ENCODE measurements at regions not wholly inside any gene's neighbourhood (a gene's known extent, or its start where the extent isn't known, plus 50 kb on each side); places are given as distances from the start of the nearest gene placed in this dataset.

- Histone ChIP-seq H3K4me1 (ENCODE audit: control insufficient read depth, insufficient read depth, low read length) (no peaks in the 10 kb centered on the region), H3K36me3 (ENCODE audit: control insufficient read depth in 2 of 2, insufficient read depth in 1 of 2, low read length in 2 of 2) (no peaks in the 10 kb centered on the region), H3K4me3 (ENCODE audit: low read depth, low read length) (no peak overlapping the region), H3K27ac (ENCODE audit: extremely low read depth, low read depth, low read length) (no peak overlapping the region), H3K9me3 (ENCODE audit: control insufficient read depth, insufficient read depth, low read depth, low read length) (no peaks in the 10 kb centered on the region)
- CTCF ChIA-PET: no interaction called here
- TF ChIP-seq HOXD13 (CRISPR knock-in tag; IDR thresholded peaks at IDR 0.05; ENCODE audit: borderline replicate concordance): no peak
- TF ChIP-seq ZSCAN5A (tag by site-specific recombination; IDR thresholded peaks at IDR 0.05): no peak
- POLR2A ChIA-PET: no interaction called here
Observed at GRCh38 chr4:157727163-157727562, 445.7 kb downstream of the GASK1B start.

GRCh38 chr4:157722146-157722545 is 450.7 kb downstream of the GASK1B start:
- TF ChIP-seq ZNF521 (tag by site-specific recombination; IDR thresholded peaks at IDR 0.05): no peak
- no peak for TF ChIP-seq ZNF175 (tag by site-specific recombination; IDR thresholded peaks at IDR 0.05)
- TF ChIP-seq BCL6B (tag by site-specific recombination; IDR thresholded peaks at IDR 0.05): no peak
- TF ChIP-seq WT1 (tag by site-specific recombination; IDR thresholded peaks at IDR 0.05): no peak
- no peak for TF ChIP-seq PRDM1 (tag by site-specific recombination; IDR thresholded peaks at IDR 0.05)
- TF ChIP-seq SCRT1 (tag by site-specific recombination; IDR thresholded peaks at IDR 0.05; ENCODE audit: borderline replicate concordance): no peak
- H3K4me1 ChIP-seq (ENCODE audit: control insufficient read depth, insufficient read depth, low read length): no peaks in the 10 kb centered on the region
- no peaks in the 10 kb centered on the region for H3K9me3 ChIP-seq (ENCODE audit: control insufficient read depth, insufficient read depth, low read depth, low read length)
- POLR2A ChIA-PET: no interaction called here
- no peaks in the 10 kb centered on the region for H3K36me3 ChIP-seq (ENCODE audit: control insufficient read depth in 2 of 2, insufficient read depth in 1 of 2, low read length in 2 of 2)
- H3K27ac ChIP-seq (ENCODE audit: extremely low read depth, low read depth, low read length): no peak overlapping the region
- no peak overlapping the region for H3K4me3 ChIP-seq (ENCODE audit: low read depth, low read length)
- CTCF ChIA-PET: no interaction called here

- ChIA-PET POLR2A (no interaction called here), CTCF (no interaction called here)
- H3K4me3 ChIP-seq (ENCODE audit: low read depth, low read length): no peak overlapping the region
- no peaks in the 10 kb centered on the region for H3K4me1 ChIP-seq (ENCODE audit: control insufficient read depth, insufficient read depth, low read length)
- no peak for TF ChIP-seq SCRT1 (tag by site-specific recombination; IDR thresholded peaks at IDR 0.05; ENCODE audit: borderline replicate concordance)
- no peak for TF ChIP-seq ZNF654 (tag by site-specific recombination; IDR thresholded peaks at IDR 0.05; ENCODE audit: low read depth)
- no peak for TF ChIP-seq KLF9 (tag by site-specific recombination; IDR thresholded peaks at IDR 0.05; ENCODE audit: low read depth)
- TF ChIP-seq AEBP2 (tag by site-specific recombination; IDR thresholded peaks at IDR 0.05; ENCODE audit: borderline replicate concordance): no peak
- TF ChIP-seq ZNF473 (tag by site-specific recombination; IDR thresholded peaks at IDR 0.05): no peak
- H3K9me3 ChIP-seq (ENCODE audit: control insufficient read depth, insufficient read depth, low read depth, low read length): no peaks in the 10 kb centered on the region
- no peaks in the 10 kb centered on the region for H3K36me3 ChIP-seq (ENCODE audit: control insufficient read depth in 2 of 2, insufficient read depth in 1 of 2, low read length in 2 of 2)
- H3K27ac ChIP-seq (ENCODE audit: extremely low read depth, low read depth, low read length): no peak overlapping the region
Observed at GRCh38 chr4:157713342-157713741, 459.5 kb downstream of the GASK1B start.

GRCh38 chr4:157706155-157706554 is 466.7 kb downstream of the GASK1B start:
- no peak overlapping the region for H3K27ac ChIP-seq (ENCODE audit: extremely low read depth, low read depth, low read length)
- no peaks in the 10 kb centered on the region for H3K36me3 ChIP-seq (ENCODE audit: control insufficient read depth in 2 of 2, insufficient read depth in 1 of 2, low read length in 2 of 2)
- no peak overlapping the region for H3K4me3 ChIP-seq (ENCODE audit: low read depth, low read length)
- no peaks in the 10 kb centered on the region for H3K4me1 ChIP-seq (ENCODE audit: control insufficient read depth, insufficient read depth, low read length)
- ChIA-PET POLR2A (no interaction called here), CTCF (no interaction called here)
- TF ChIP-seq ZNF140 (tag by site-specific recombination; IDR thresholded peaks at IDR 0.05) (no peak), ZNF16 (tag by site-specific recombination; IDR thresholded peaks at IDR 0.05; ENCODE audit: low read depth) (no peak), ZFP37 (tag by site-specific recombination; IDR thresholded peaks at IDR 0.05) (no peak), ZNF530 (tag by site-specific recombination; IDR thresholded peaks at IDR 0.05; ENCODE audit: low read depth) (no peak), MZF1 (tag by site-specific recombination; IDR thresholded peaks at IDR 0.05; ENCODE audit: borderline replicate concordance) (no peak)
- H3K9me3 ChIP-seq (ENCODE audit: control insufficient read depth, insufficient read depth, low read depth, low read length): no peaks in the 10 kb centered on the region
